ENCODE measurements at regions not wholly inside any gene's neighbourhood (a gene's known extent, or its start where the extent isn't known, plus 50 kb on each side); places are given as distances from the start of the nearest gene placed in this dataset.

DNA sequence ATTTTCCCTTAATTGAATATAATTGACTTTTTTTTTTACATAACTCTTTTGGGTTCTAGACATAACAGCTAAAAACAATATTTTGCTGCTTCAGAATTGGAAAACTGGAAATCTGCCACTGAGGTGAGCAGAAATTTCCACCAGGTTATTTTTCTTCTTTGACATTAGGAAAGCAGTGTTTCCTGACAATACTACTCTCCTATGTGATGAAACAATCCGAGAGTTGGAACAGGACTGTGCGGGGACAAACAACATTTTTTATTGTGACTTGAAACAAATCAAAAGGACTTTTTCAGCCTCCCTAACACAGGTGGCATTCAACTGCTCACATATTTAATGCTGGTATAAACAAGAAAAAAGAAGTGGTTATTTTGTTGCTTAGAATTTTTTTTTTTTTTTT is 237.2 kb downstream of the RNF152 start:
- no peak overlapping the region for H3K4me3 ChIP-seq (ENCODE audit: low read depth in 1 of 3, low read length in 3 of 3)
- no peaks in the 10 kb centered on the region for H3K9me3 ChIP-seq (ENCODE audit: control insufficient read depth in 4 of 4, low read length in 3 of 4)
- peaks cover 0 to 7% (median 2%) of the 10 kb centered on the region in 4 donors for H3K4me1 ChIP-seq (ENCODE audit: control insufficient read depth in 4 of 4, insufficient read depth in 4 of 4, low read length in 3 of 4)
- peak overlapping the region in 1 of 2 donors; percentile 35 for H3K27ac ChIP-seq (ENCODE audit: low read depth in 1 of 2, low read length in 2 of 2)
- no peak for DNase-seq (ENCODE audit: low spot score)
- H3K9ac ChIP-seq (ENCODE audit: low read depth in 1 of 2, low read length in 2 of 2) = no peak overlapping the region
- no peaks in the 10 kb centered on the region for H3K36me3 ChIP-seq (ENCODE audit: control insufficient read depth in 4 of 4, insufficient read depth in 3 of 4, low read depth in 1 of 4, low read length in 3 of 4)
- TF ChIP-seq, protein P1, sequence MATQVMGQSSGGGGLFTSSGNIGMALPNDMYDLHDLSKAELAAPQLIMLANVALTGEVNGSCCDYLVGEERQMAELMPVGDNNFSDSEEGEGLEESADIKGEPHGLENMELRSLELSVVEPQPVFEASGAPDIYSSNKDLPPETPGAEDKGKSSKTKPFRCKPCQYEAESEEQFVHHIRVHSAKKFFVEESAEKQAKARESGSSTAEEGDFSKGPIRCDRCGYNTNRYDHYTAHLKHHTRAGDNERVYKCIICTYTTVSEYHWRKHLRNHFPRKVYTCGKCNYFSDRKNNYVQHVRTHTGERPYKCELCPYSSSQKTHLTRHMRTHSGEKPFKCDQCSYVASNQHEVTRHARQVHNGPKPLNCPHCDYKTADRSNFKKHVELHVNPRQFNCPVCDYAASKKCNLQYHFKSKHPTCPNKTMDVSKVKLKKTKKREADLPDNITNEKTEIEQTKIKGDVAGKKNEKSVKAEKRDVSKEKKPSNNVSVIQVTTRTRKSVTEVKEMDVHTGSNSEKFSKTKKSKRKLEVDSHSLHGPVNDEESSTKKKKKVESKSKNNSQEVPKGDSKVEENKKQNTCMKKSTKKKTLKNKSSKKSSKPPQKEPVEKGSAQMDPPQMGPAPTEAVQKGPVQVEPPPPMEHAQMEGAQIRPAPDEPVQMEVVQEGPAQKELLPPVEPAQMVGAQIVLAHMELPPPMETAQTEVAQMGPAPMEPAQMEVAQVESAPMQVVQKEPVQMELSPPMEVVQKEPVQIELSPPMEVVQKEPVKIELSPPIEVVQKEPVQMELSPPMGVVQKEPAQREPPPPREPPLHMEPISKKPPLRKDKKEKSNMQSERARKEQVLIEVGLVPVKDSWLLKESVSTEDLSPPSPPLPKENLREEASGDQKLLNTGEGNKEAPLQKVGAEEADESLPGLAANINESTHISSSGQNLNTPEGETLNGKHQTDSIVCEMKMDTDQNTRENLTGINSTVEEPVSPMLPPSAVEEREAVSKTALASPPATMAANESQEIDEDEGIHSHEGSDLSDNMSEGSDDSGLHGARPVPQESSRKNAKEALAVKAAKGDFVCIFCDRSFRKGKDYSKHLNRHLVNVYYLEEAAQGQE (IDR thresholded peaks at IDR 0.05) = peak; percentile 16
- TF ChIP-seq RAD21 (IDR thresholded peaks at IDR 0.05) = peak; percentile 23 to 26
- TF ChIP-seq HNF4G (IDR thresholded peaks at IDR 0.05) = no peak
- TF ChIP-seq HNF4A (conservative IDR thresholded peaks at IDR 0.05) = peak; percentile 39 to 57
- TF ChIP-seq, protein P2, sequence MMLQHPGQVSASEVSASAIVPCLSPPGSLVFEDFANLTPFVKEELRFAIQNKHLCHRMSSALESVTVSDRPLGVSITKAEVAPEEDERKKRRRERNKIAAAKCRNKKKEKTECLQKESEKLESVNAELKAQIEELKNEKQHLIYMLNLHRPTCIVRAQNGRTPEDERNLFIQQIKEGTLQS (IDR thresholded peaks at IDR 0.05) = peak; percentile 63
- TF ChIP-seq FOXA1 (IDR thresholded peaks at IDR 0.05) = no peak
- TF ChIP-seq SP1 (IDR thresholded peaks at IDR 0.05) = peak; percentile 34
- TF ChIP-seq TAF1 (conservative IDR thresholded peaks at IDR 0.05) = no peak
- TF ChIP-seq, protein P3, sequence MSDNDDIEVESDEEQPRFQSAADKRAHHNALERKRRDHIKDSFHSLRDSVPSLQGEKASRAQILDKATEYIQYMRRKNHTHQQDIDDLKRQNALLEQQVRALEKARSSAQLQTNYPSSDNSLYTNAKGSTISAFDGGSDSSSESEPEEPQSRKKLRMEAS (IDR thresholded peaks at IDR 0.05) = no peak
- no peak for TF ChIP-seq YY1 (IDR thresholded peaks at IDR 0.05)
- TF ChIP-seq, protein P4, sequence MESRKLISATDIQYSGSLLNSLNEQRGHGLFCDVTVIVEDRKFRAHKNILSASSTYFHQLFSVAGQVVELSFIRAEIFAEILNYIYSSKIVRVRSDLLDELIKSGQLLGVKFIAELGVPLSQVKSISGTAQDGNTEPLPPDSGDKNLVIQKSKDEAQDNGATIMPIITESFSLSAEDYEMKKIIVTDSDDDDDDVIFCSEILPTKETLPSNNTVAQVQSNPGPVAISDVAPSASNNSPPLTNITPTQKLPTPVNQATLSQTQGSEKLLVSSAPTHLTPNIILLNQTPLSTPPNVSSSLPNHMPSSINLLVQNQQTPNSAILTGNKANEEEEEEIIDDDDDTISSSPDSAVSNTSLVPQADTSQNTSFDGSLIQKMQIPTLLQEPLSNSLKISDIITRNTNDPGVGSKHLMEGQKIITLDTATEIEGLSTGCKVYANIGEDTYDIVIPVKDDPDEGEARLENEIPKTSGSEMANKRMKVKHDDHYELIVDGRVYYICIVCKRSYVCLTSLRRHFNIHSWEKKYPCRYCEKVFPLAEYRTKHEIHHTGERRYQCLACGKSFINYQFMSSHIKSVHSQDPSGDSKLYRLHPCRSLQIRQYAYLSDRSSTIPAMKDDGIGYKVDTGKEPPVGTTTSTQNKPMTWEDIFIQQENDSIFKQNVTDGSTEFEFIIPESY (IDR thresholded peaks at IDR 0.05) = no peak
- TF ChIP-seq FOXA2 (IDR thresholded peaks at IDR 0.05) = no peak
- TF ChIP-seq JUND (IDR thresholded peaks at IDR 0.05) = peak; percentile 88 to 94
- no peak for TF ChIP-seq NR2F2 (IDR thresholded peaks at IDR 0.05)
- TF ChIP-seq, protein P5, sequence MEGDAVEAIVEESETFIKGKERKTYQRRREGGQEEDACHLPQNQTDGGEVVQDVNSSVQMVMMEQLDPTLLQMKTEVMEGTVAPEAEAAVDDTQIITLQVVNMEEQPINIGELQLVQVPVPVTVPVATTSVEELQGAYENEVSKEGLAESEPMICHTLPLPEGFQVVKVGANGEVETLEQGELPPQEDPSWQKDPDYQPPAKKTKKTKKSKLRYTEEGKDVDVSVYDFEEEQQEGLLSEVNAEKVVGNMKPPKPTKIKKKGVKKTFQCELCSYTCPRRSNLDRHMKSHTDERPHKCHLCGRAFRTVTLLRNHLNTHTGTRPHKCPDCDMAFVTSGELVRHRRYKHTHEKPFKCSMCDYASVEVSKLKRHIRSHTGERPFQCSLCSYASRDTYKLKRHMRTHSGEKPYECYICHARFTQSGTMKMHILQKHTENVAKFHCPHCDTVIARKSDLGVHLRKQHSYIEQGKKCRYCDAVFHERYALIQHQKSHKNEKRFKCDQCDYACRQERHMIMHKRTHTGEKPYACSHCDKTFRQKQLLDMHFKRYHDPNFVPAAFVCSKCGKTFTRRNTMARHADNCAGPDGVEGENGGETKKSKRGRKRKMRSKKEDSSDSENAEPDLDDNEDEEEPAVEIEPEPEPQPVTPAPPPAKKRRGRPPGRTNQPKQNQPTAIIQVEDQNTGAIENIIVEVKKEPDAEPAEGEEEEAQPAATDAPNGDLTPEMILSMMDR (IDR thresholded peaks at IDR 0.05; ENCODE audit: low read depth, low read length, missing input control) = no peak
- peak in 1 of 2 donors; percentile 81 for TF ChIP-seq EGR1 (IDR thresholded peaks at IDR 0.05; ENCODE audit: low read depth in 2 of 2)
- TF ChIP-seq RXRA (IDR thresholded peaks at IDR 0.05) = peak; percentile 19 to 65
- TF ChIP-seq GABPA (IDR thresholded peaks at IDR 0.05 in 1 of 2, conservative IDR thresholded peaks at IDR 0.05 in 1 of 2) = no peak
- WGBS = 53% methylated on average over 2 of the region's 2 CpGs
- H3K27me3 ChIP-seq (ENCODE audit: control insufficient read depth in 4 of 4, insufficient read depth in 4 of 4, low read length in 3 of 4) = no peaks in the 10 kb centered on the region

Measured in liver (tissue), 8 donors.